ENCODE measurements at regions not wholly inside any gene's neighbourhood (a gene's known extent, or its start where the extent isn't known, plus 50 kb on each side); places are given as distances from the start of the nearest gene placed in this dataset.

- TF ChIP-seq CTCF (IDR thresholded peaks at IDR 0.05; ENCODE audit: low read depth, low read length) = no peak
- Histone ChIP-seq H3K27ac (no peak overlapping the region), H3K36me3 (no peaks in the 10 kb centered on the region), H3K4me3 (no peak overlapping the region), H3K4me1 (ENCODE audit: low read depth) (no peaks in the 10 kb centered on the region), H3K9me3 (ENCODE audit: low read depth) (no peaks in the 10 kb centered on the region), H3K27me3 (peaks cover 11% of the 10 kb centered on the region)
- peak in 1 of 2 donors; percentile 22 for DNase-seq (ENCODE audit: low read depth in 1 of 2, low spot score in 1 of 2)
Observed at GRCh38 chr22:48578138-48579042, 1249.3 kb downstream of the BRD1 start.

GRCh38 chr22:48577691-48578090, 1250.0 kb downstream of the BRD1 start:
- Histone ChIP-seq H3K27ac (no peak overlapping the region), H3K9me3 (ENCODE audit: low read depth) (no peaks in the 10 kb centered on the region), H3K27me3 (peaks cover 11% of the 10 kb centered on the region), H3K36me3 (no peaks in the 10 kb centered on the region), H3K4me3 (no peak overlapping the region), H3K4me1 (ENCODE audit: low read depth) (no peaks in the 10 kb centered on the region)
- no peak for DNase-seq (ENCODE audit: low read depth in 1 of 2, low spot score in 1 of 2)
- no peak for TF ChIP-seq CTCF (IDR thresholded peaks at IDR 0.05; ENCODE audit: low read depth, low read length)

GRCh38 chr22:48577014-48577690, 1250.5 kb downstream of the BRD1 start:
- Histone ChIP-seq H3K4me3 (no peak overlapping the region), H3K27me3 (peaks cover 11% of the 10 kb centered on the region), H3K36me3 (no peaks in the 10 kb centered on the region), H3K4me1 (ENCODE audit: low read depth) (no peaks in the 10 kb centered on the region), H3K27ac (no peak overlapping the region), H3K9me3 (ENCODE audit: low read depth) (no peaks in the 10 kb centered on the region)
- peak in 1 of 2 donors; percentile 12 for DNase-seq (ENCODE audit: low read depth in 1 of 2, low spot score in 1 of 2)
- no peak for TF ChIP-seq CTCF (IDR thresholded peaks at IDR 0.05; ENCODE audit: low read depth, low read length)

DNA sequence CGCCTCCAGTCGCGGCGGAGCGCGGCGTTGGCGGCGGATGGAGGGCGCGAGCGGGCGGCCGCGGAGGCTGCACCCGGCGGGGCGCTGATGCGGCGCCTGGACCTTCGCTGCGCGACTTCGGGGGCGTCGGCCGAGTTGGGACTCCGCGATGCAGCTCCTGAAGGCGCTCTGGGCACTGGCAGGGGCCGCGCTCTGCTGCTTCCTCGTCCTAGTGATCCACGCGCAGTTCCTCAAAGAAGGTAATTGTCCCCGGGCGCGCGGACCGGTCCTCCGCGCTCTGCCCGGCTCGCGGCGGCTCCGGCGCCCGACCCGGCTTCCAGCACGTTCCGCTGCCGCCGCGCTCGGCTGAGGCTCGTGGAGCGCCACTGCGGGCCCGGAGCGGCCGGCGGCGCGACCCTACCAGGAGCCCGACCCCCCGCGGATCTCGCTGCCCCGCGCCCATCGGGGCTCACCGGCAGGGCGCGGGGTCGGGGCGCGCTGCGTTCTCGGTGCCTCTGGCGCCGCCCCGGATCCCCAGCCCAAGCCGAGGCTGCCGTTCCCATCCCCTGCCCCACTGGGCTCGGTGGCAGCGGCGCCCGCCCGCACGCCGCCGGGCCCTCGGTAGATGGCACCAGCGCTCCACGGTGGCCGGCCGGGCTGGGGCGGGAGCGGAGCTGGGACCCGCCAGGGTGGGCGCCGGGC, 1251.2 kb downstream of the BRD1 start:
- DNase-seq (ENCODE audit: low read depth in 1 of 2, low spot score in 1 of 2) = peak in 1 of 2 donors; percentile 55
- H3K36me3 ChIP-seq = no peaks in the 10 kb centered on the region
- no peaks in the 10 kb centered on the region for H3K9me3 ChIP-seq (ENCODE audit: low read depth)
- H3K27me3 ChIP-seq = peaks cover 11% of the 10 kb centered on the region
- H3K4me3 ChIP-seq = peak overlapping the region; percentile 22
- H3K4me1 ChIP-seq (ENCODE audit: low read depth) = no peaks in the 10 kb centered on the region
- no peak for TF ChIP-seq CTCF (IDR thresholded peaks at IDR 0.05; ENCODE audit: low read depth, low read length)
- H3K27ac ChIP-seq = no peak overlapping the region

DNA sequence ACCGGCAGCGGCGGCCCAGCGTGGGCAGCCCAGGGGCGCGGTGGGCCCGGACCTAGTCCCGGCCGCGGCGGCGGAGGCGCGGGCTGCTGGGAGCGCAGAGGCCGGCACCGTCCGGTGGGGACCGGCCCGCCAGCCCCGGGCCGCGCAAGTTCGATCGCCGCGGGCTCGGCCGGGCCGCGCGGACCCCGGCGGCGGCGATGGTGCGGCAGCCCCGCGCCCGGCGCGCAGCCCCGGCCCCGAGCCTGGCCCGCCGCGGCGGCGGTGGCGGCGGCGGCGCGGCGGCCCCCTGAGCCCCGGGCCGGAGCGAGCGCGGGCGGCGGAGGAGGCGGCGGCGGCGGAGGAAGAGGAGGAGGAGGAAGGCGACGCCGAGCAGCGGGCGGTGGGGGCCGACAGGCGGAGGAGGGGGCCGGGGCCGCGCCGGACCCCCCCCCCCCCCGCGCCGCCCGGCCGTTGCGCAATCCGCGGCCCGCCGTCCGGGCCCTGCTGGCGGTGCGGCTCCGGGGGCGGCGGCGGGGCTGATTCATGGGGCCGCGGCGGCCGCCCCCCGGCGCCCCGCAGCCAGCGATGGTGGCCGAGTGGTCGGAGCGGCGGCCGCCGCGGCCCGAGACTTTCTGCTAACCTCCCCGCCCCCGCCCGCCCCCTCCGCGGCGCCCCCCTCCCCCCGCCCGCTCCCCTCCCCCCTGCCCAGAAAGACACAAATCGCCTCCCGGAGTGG, 1251.9 kb downstream of the BRD1 start:
- no peak for TF ChIP-seq CTCF (IDR thresholded peaks at IDR 0.05; ENCODE audit: low read depth, low read length)
- Histone ChIP-seq H3K9me3 (ENCODE audit: low read depth) (no peaks in the 10 kb centered on the region), H3K27ac (no peak overlapping the region), H3K4me3 (peak overlapping the region; percentile 22), H3K36me3 (no peaks in the 10 kb centered on the region), H3K4me1 (ENCODE audit: low read depth) (no peaks in the 10 kb centered on the region), H3K27me3 (peaks cover 11% of the 10 kb centered on the region)
- DNase-seq (ENCODE audit: low read depth in 1 of 2, low spot score in 1 of 2) = no peak
